Keratinocyte (primary cell): ENCODE measurements at regions not wholly inside any gene's neighbourhood (a gene's known extent, or its start where the extent isn't known, plus 50 kb on each side); places are given as distances from the start of the nearest gene placed in this dataset.

Experiments
- DNase-seq: peaks from one replicate; pipeline ENCODE4 v3.0.0-alpha.2; 2011; ENCODE audit warnings: low read depth, missing footprints, low spot score
- FAIRE-seq: peaks from 2 replicates; lab custom pipeline; 2011; peaks lifted over from hg19 to GRCh38; lab: Jason Lieb, UNC
- H2AFZ ChIP-seq: 2 replicates; pipeline ENCODE4 v1.6.0; 2012; ENCODE audit warnings: low read length, control low read depth, inconsistent platforms; ENCODE audit not compliant: control insufficient read depth
- H3K27ac ChIP-seq: 2 replicates; pipeline ENCODE4 v1.5.1; 2011; ENCODE audit warnings: low read length; ENCODE audit not compliant: control insufficient read depth, insufficient read depth
- H3K27me3 ChIP-seq: 3 replicates; pipeline ENCODE4 v1.6.0; 2011; ENCODE audit warnings: low read length; ENCODE audit not compliant: control insufficient read depth, insufficient read depth; ENCODE audit errors: extremely low read depth
- H3K36me3 ChIP-seq, 2 experiments: 2 replicates in 1 of 2; 3 replicates in 1 of 2; pipeline ENCODE4 v1.5.1; 2011; ENCODE audit warnings: low read length in 2 of 2, mild to moderate bottlenecking in 1 of 2; ENCODE audit not compliant: control insufficient read depth in 2 of 2, insufficient read depth in 2 of 2; ENCODE audit errors: extremely low read depth in 1 of 2
- H3K4me1 ChIP-seq: 3 replicates; pipeline ENCODE4 v1.5.1; 2011; ENCODE audit warnings: low read length; ENCODE audit not compliant: control insufficient read depth, insufficient read depth; ENCODE audit errors: extremely low read depth
- H3K4me2 ChIP-seq: 3 replicates; pipeline ENCODE4 v1.6.0; 2011; ENCODE audit warnings: low read depth, low read length; ENCODE audit not compliant: control insufficient read depth, insufficient read depth; ENCODE audit errors: extremely low read depth
- H3K4me3 ChIP-seq, 3 experiments: fragments of 200-600 bp in 1 of 3; sonication (generic) in 1 of 3; 2 replicates in 2 of 3; 3 replicates in 1 of 3; pipeline ENCODE4 v1.5.1; 2011 to 2016; ENCODE audit warnings: low read length in 3 of 3, mild to moderate bottlenecking in 3 of 3, control low read depth in 2 of 3, inconsistent platforms in 1 of 3, low read depth in 1 of 3, mixed read lengths in 1 of 3, mixed run types in 1 of 3, moderate library complexity in 1 of 3; ENCODE audit not compliant: control insufficient read depth in 2 of 3, insufficient read depth in 2 of 3; ENCODE audit errors: extremely low read depth in 1 of 3
- H3K79me2 ChIP-seq: 2 replicates; pipeline ENCODE4 v1.6.0; 2012; ENCODE audit warnings: low read length; ENCODE audit not compliant: control insufficient read depth, insufficient read depth
- H3K9ac ChIP-seq: 3 replicates; pipeline ENCODE4 v1.6.0; 2011; ENCODE audit warnings: low read length; ENCODE audit not compliant: control insufficient read depth, insufficient read depth; ENCODE audit errors: extremely low read depth
- H3K9me1 ChIP-seq: 3 replicates; pipeline ENCODE4 v1.6.0; 2011; ENCODE audit warnings: low read length; ENCODE audit not compliant: control insufficient read depth, insufficient read depth; ENCODE audit errors: extremely low read depth
- H3K9me3 ChIP-seq: 2 replicates; pipeline ENCODE4 v1.5.1; 2012; ENCODE audit warnings: low read depth, low read length; ENCODE audit not compliant: control insufficient read depth
- H4K20me1 ChIP-seq: 3 replicates; pipeline ENCODE4 v1.6.0; 2011; ENCODE audit warnings: low read length; ENCODE audit not compliant: control insufficient read depth, insufficient read depth; ENCODE audit errors: extremely low read depth
- CTCF ChIP-seq, 3 experiments: IDR thresholded peaks in 1 of 3; conservative IDR thresholded peaks in 1 of 3; optimal IDR thresholded peaks in 1 of 3; 2 replicates in 2 of 3; 3 replicates in 1 of 3; pipeline versions ENCODE3 to v1.5.1; 2011; ENCODE audit warnings: low read length in 3 of 3, mild to moderate bottlenecking in 3 of 3, moderate library complexity in 2 of 3, control low read depth in 1 of 3, inconsistent platforms in 1 of 3; ENCODE audit not compliant: insufficient read depth in 2 of 3; ENCODE audit errors: extremely low read depth in 1 of 3
- EZH2 ChIP-seq: IDR thresholded peaks from one replicate; pipeline ENCODE4 v1.6.1; 2012; ENCODE audit warnings: inconsistent platforms, mild to moderate bottlenecking, low read length, moderate library complexity
- dilution Hi-C: fragments of 300-500 bp; cut with MboI; formaldehyde crosslinking; loops from one replicate; pipeline ENCODE4 v1.7.0; 2020; ENCODE audit warnings: low sequenced_read_pairs; ENCODE audit not compliant: extremely low pct_ligation_motif_present

DNA sequence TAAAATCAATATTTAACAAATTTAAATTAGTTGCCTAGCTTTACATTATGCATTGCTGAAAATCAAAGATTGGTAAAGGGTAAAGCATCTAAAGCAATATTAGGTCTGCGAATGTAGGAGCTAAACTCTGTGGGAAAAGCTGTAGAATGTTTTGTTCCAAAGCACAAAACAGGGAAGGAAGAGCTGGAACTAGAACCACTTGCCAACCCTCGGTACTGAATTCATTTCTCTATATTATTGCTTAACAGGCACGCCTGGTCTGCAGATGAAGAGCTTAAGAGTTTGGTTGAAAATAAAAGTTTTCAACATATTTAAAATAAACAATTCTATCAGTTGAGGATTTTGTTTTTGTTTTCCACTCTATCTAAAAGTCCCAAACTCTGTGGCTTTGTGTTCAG, 1252.8 kb upstream of the SEL1L start:
- Histone ChIP-seq H3K79me2 (no peaks in the 10 kb centered on the region), H3K27ac (no peak overlapping the region), H3K4me1 (no peaks in the 10 kb centered on the region), H3K9me1 (no peaks in the 10 kb centered on the region), H4K20me1 (no peaks in the 10 kb centered on the region), H3K9me3 (no peaks in the 10 kb centered on the region), H3K9ac (no peak overlapping the region), H3K36me3 (no peaks in the 10 kb centered on the region), H3K4me2 (no peak overlapping the region), H2AFZ (no peak overlapping the region), H3K27me3 (no peaks in the 10 kb centered on the region), H3K4me3 (no peak overlapping the region)
- dilution Hi-C loops: no loop called here
- DNase-seq: no peak
- FAIRE-seq: no peak
- no peak for TF ChIP-seq CTCF (optimal IDR thresholded peaks at IDR 0.05 in 1 of 3, IDR thresholded peaks at IDR 0.05 in 1 of 3, conservative IDR thresholded peaks at IDR 0.05 in 1 of 3; ENCODE audit: extremely low read depth in 1 of 3, insufficient read depth in 2 of 3, low read length in 3 of 3)
- TF ChIP-seq EZH2: no peak

DNA sequence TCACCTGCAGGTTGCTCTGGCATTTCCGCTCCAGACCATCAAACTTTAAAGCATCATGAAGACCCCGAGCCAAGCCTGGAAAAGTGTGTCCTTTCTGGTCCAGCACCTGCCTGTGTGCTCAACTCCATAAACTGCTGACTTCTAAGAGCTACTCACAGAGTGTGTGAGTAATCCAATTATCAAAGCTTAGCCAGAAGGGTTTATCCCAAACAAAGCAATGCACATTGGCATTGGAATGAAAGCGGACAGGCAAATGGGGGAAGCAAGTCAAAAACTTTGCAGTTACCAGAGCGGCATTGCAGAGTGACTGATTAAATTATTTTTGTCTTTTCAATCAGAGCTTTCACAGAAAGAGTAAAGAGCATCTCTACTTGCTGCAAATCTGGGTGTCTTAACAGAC, 1262.4 kb upstream of the SEL1L start:
- dilution Hi-C loops: no loop called here
- no peak for TF ChIP-seq EZH2
- no peak for TF ChIP-seq CTCF (optimal IDR thresholded peaks at IDR 0.05 in 1 of 3, IDR thresholded peaks at IDR 0.05 in 1 of 3, conservative IDR thresholded peaks at IDR 0.05 in 1 of 3; ENCODE audit: extremely low read depth in 1 of 3, insufficient read depth in 2 of 3, low read length in 3 of 3)
- Histone ChIP-seq H3K4me3 (no peak overlapping the region), H4K20me1 (no peaks in the 10 kb centered on the region), H3K9ac (no peak overlapping the region), H3K4me1 (no peaks in the 10 kb centered on the region), H3K36me3 (no peaks in the 10 kb centered on the region), H3K27me3 (no peaks in the 10 kb centered on the region), H3K9me1 (no peaks in the 10 kb centered on the region), H3K79me2 (no peaks in the 10 kb centered on the region), H3K9me3 (no peaks in the 10 kb centered on the region), H2AFZ (no peak overlapping the region), H3K4me2 (no peak overlapping the region), H3K27ac (no peak overlapping the region)
- FAIRE-seq: no peak
- DNase-seq: no peak
